Mucosa of stomach (tissue), 1 donor: ENCODE measurements at regions not wholly inside any gene's neighbourhood (a gene's known extent, or its start where the extent isn't known, plus 50 kb on each side); places are given as distances from the start of the nearest gene placed in this dataset.

ENCODE experiments used
- H3K27me3 ChIP-seq: one replicate; pipeline ENCODE4 v1.7.0; 2013; ENCODE audit warnings: mild to moderate bottlenecking, low read length; ENCODE audit not compliant: control insufficient read depth, insufficient read depth
- H3K36me3 ChIP-seq: one replicate; pipeline ENCODE4 v1.7.0; 2013; ENCODE audit warnings: low read length; ENCODE audit not compliant: control insufficient read depth, insufficient read depth
- H3K4me1 ChIP-seq: one replicate; pipeline ENCODE4 v1.7.0; 2013; ENCODE audit warnings: mild to moderate bottlenecking, low read length; ENCODE audit not compliant: control insufficient read depth, insufficient read depth
- H3K4me3 ChIP-seq: one replicate; pipeline ENCODE4 v1.7.0; 2013; ENCODE audit warnings: low read length
- H3K9ac ChIP-seq: one replicate; pipeline ENCODE4 v1.7.0; 2013; ENCODE audit warnings: mild to moderate bottlenecking, low read length, moderate library complexity
- H3K9me3 ChIP-seq: one replicate; pipeline ENCODE4 v1.7.0; 2013; ENCODE audit warnings: mild to moderate bottlenecking, low read length, moderate library complexity; ENCODE audit not compliant: control insufficient read depth
- donor health status: Pancreatic carcinoma.

- no peak overlapping the region for H3K4me3 ChIP-seq
- H3K36me3 ChIP-seq = no peaks in the 10 kb centered on the region
- H3K9me3 ChIP-seq = no peaks in the 10 kb centered on the region
- no peaks in the 10 kb centered on the region for H3K4me1 ChIP-seq
- H3K27me3 ChIP-seq = no peaks in the 10 kb centered on the region
- no peak overlapping the region for H3K9ac ChIP-seq
These were observed 1364.9 kb upstream of the MIR17HG start for GRCh38 chr13:89982407-89983095.

- H3K27me3 ChIP-seq = no peaks in the 10 kb centered on the region
- H3K4me1 ChIP-seq = no peaks in the 10 kb centered on the region
- H3K36me3 ChIP-seq = no peaks in the 10 kb centered on the region
- no peaks in the 10 kb centered on the region for H3K9me3 ChIP-seq
- H3K4me3 ChIP-seq = no peak overlapping the region
- no peak overlapping the region for H3K9ac ChIP-seq
These were observed 1359.3 kb upstream of the MIR17HG start for GRCh38 chr13:89988206-89988605.

DNA sequence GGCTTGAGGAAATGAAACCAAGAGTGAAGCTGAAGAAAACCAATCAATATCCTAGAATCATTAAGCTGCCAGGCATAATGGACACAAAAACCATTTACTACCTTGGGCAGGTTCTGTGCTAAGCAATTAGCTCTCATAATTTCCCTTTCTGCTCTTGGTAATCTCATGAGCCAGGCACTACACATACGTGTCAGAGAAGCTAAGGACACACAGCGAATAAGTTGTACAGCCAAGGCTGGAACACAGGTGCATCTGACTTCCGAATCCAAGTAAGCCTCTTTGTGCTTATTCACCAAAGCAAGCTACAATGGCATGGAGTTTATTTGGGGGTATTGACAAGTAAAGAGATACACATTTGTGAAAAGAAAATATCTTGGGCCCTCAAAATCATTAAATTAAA lies 1343.9 kb upstream of the MIR17HG start:
- Histone ChIP-seq H3K9me3 (no peaks in the 10 kb centered on the region), H3K9ac (no peak overlapping the region), H3K27me3 (no peaks in the 10 kb centered on the region), H3K4me3 (no peak overlapping the region), H3K4me1 (no peaks in the 10 kb centered on the region), H3K36me3 (no peaks in the 10 kb centered on the region)

GRCh38 chr13:90008707-90009149 lies 1338.8 kb upstream of the MIR17HG start:
- Histone ChIP-seq H3K4me3 (no peak overlapping the region), H3K9ac (no peak overlapping the region), H3K4me1 (no peaks in the 10 kb centered on the region), H3K9me3 (no peaks in the 10 kb centered on the region), H3K27me3 (no peaks in the 10 kb centered on the region), H3K36me3 (no peaks in the 10 kb centered on the region)

GRCh38 chr13:90014038-90014437 lies 1333.4 kb upstream of the MIR17HG start:
- Histone ChIP-seq H3K4me3 (no peak overlapping the region), H3K4me1 (no peaks in the 10 kb centered on the region), H3K36me3 (no peaks in the 10 kb centered on the region)

DNA sequence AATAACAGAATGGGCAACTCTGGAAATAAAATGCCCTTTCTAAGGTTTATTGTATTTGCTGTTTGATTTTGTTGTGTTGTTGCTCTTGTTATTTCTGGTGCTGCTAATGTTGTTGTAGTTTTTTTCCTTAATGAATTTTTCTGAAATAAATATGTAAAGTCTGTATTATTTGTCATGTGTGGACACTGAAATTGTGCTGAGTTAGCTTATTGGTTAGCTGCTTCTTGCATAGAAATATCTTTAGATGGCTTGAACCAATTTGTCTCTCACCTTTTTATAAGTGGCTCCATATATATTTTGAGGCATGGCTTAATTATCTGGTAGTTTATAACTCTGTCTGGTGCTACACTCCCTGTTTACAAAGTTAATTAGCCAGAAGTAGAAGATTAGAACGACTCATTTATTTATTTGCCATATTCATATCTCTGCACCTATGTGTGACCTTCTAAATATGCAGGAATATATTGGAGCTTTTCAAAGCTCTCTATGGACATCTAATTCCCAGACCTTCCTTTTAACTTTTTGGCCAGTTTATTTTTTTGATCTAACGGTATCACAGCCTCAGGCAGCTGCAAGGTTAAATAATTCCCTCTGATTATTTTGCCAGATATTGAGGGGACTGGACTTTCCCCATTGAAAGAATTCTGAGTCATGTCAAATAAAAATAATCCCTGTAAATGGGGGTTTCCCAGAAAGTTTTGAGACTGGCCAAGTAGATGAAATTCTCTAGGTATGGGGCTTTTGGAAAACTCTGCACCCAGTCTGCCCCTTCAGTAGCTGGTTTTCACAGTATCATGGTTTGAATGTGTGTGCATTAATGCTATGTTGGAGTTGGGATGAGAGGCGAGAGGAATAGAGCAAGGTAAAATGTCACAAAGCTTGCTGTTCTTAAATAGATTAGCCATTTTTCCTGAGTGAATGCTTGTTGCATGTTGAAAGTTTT lies 1331.7 kb upstream of the MIR17HG start:
- Histone ChIP-seq H3K9ac (no peak overlapping the region), H3K9me3 (no peaks in the 10 kb centered on the region), H3K27me3 (no peaks in the 10 kb centered on the region), H3K4me3 (no peak overlapping the region), H3K36me3 (no peaks in the 10 kb centered on the region), H3K4me1 (no peaks in the 10 kb centered on the region)

More at GRCh38 chr13:90014038-90014437, 1333.4 kb upstream of the MIR17HG start:
- no peaks in the 10 kb centered on the region for H3K27me3 ChIP-seq
- H3K9ac ChIP-seq = no peak overlapping the region
- H3K9me3 ChIP-seq = no peaks in the 10 kb centered on the region

GRCh38 chr13:90016688-90017087 lies 1330.8 kb upstream of the MIR17HG start:
- no peaks in the 10 kb centered on the region for H3K27me3 ChIP-seq
- H3K36me3 ChIP-seq = no peaks in the 10 kb centered on the region
- H3K9ac ChIP-seq = no peak overlapping the region

DNA sequence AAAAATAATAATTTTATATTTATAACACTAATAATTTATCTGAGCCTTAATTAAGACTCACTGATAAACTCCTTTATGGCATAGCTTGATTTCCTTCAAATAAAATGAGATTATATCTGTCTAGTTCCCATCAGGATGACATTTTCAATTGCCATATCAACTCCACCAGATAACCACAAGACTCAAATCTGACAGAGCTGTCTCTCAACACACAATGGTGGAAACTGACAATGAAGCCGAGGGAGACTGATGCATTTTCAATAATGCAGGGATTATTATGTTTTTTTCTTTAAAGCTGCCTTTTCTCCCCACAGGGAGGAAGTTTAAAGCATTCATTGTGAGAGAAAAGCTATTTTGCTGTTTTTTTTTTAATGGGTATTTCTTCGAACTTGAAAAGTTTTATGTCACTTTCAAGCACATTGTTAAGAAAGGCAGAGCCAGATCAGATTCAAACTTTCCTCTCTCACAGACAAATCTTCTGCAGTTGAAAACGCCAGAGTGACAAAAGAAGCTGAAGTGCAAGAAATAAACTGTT lies 1326.9 kb upstream of the MIR17HG start:
- no peak overlapping the region for H3K4me3 ChIP-seq
- H3K9me3 ChIP-seq = no peaks in the 10 kb centered on the region
- no peaks in the 10 kb centered on the region for H3K36me3 ChIP-seq
- H3K27me3 ChIP-seq = no peaks in the 10 kb centered on the region
- H3K9ac ChIP-seq = no peak overlapping the region
- H3K4me1 ChIP-seq = no peaks in the 10 kb centered on the region

More at GRCh38 chr13:90016688-90017087, 1330.8 kb upstream of the MIR17HG start:
- Histone ChIP-seq H3K4me1 (no peaks in the 10 kb centered on the region), H3K9me3 (no peaks in the 10 kb centered on the region), H3K4me3 (no peak overlapping the region)

DNA sequence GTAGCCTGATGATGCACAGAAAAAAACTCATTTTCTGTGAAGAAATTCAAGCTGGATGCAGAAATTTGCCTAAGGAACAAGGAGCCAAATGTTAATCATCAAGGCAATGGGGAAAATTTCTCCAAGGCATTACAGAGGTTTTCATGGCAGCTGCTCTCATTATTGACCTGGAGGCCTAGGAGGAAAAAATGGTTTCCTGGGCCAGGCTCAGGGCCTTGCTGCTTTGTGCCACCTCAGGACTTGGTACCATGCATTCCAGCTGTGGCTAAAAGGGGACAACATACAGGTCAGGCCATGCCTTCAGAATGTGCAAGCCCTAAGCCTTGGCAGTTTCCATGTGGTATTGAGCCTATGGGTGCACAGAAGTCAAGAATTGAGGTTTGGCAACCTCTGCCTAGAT lies 1320.1 kb upstream of the MIR17HG start:
- Histone ChIP-seq H3K36me3 (no peaks in the 10 kb centered on the region), H3K27me3 (no peaks in the 10 kb centered on the region), H3K9ac (no peak overlapping the region), H3K9me3 (no peaks in the 10 kb centered on the region), H3K4me3 (no peak overlapping the region), H3K4me1 (no peaks in the 10 kb centered on the region)

DNA sequence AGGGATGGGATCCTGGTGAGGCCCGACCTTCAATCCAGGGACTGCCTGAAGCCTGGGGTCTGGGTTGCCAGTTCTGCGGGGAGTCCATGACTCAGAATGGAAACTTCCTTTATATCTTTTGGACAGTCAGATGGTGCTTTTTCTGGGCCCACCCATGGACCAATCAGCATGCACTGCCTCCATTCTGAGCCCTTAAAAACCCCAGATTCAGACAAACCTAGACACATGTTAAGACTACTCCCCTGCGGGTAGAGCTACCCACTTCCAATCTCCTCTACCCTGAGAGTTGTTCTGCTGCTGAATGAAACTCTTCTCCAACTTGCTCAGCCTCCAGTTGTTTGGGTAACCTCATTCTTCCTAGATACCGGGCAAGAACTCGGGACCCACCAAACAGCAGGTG lies 1315.2 kb upstream of the MIR17HG start:
- Histone ChIP-seq H3K9me3 (no peaks in the 10 kb centered on the region), H3K4me1 (no peaks in the 10 kb centered on the region), H3K27me3 (no peaks in the 10 kb centered on the region)

GRCh38 chr13:90032841-90033493 lies 1314.5 kb upstream of the MIR17HG start:
- Histone ChIP-seq H3K27me3 (no peaks in the 10 kb centered on the region), H3K9ac (no peak overlapping the region), H3K9me3 (no peaks in the 10 kb centered on the region), H3K4me1 (no peaks in the 10 kb centered on the region), H3K4me3 (no peak overlapping the region), H3K36me3 (no peaks in the 10 kb centered on the region)

More for the DNA sequence above, 1315.2 kb upstream of the MIR17HG start:
- no peak overlapping the region for H3K9ac ChIP-seq
- H3K36me3 ChIP-seq = no peaks in the 10 kb centered on the region
- no peak overlapping the region for H3K4me3 ChIP-seq
